Gastrocnemius medialis (tissue), 4 donors: ENCODE measurements at regions not wholly inside any gene's neighbourhood (a gene's known extent, or its start where the extent isn't known, plus 50 kb on each side); places are given as distances from the start of the nearest gene placed in this dataset.
"Not testable (repeated sequence)": the region's sequence is repeated elsewhere in the genome, so short reads cannot be mapped to it uniquely, and the experiment has no call there.

Source experiments
- ATAC-seq, 2 donors: fragments of 150-250 bp; one replicate each; pipeline ENCODE4 v1.9.1; 2016
- DNase-seq, 2 donors: peaks; one replicate each; pipeline ENCODE4 v3.0.0-alpha.2; 2019
- H3K27ac ChIP-seq, 4 donors: fragments of 200-600 bp; sonication (generic); 1 replicate in 1 of 4; 2 replicates in 3 of 4; pipeline ENCODE4 v1.5.1; 2016 to 2018; ENCODE audit warnings: mild to moderate bottlenecking in 2 of 4, moderate library complexity in 1 of 4
- H3K27me3 ChIP-seq, 3 donors: fragments of 200-600 bp; sonication (generic) in 2 of 3; 1 replicate in 1 of 3; 2 replicates in 2 of 3; pipeline versions ENCODE4 v1.5.1 to v1.6.0; 2016 to 2019; ENCODE audit warnings: mild to moderate bottlenecking in 1 of 3, moderate library complexity in 1 of 3
- H3K36me3 ChIP-seq, 2 donors: fragments of 200-600 bp; sonication (generic) in 1 of 2; one replicate each; pipeline ENCODE4 v1.5.1; 2017 to 2018
- H3K4me1 ChIP-seq, 2 donors: fragments of 200-600 bp; sonication (generic) in 1 of 2; one replicate each; pipeline ENCODE4 v1.5.1; 2016 to 2017; ENCODE audit warnings: mild to moderate bottlenecking in 2 of 2
- H3K4me3 ChIP-seq, 4 donors: fragments of 200-600 bp; sonication (generic) in 3 of 4; 1 replicate in 1 of 4; 2 replicates in 3 of 4; pipeline ENCODE4 v1.5.1; 2016 to 2019; ENCODE audit warnings: mild to moderate bottlenecking in 2 of 4
- H3K9me3 ChIP-seq, 3 donors: fragments of 200-600 bp; sonication (generic) in 2 of 3; 1 replicate in 1 of 3; 2 replicates in 2 of 3; pipeline ENCODE4 v1.5.1; 2016 to 2019
- POLR2A ChIP-seq, 2 donors: fragments of 450-650 bp; IDR thresholded peaks; one replicate each; pipeline ENCODE4 v1.6.1; 2017; ENCODE audit warnings: antibody characterized with exemption in 2 of 2, mild to moderate bottlenecking in 2 of 2, moderate library complexity in 2 of 2
- in situ Hi-C, 4 donors: fragments of 200-750 bp; cut with MboI; loops; one replicate each; pipeline versions ENCODE4 v1.15.0 to v1.8.0; 2017; ENCODE audit warnings: low sequenced_read_pairs in 4 of 4
- intact Hi-C: fragments of 100-400 bp; cut with DNase I; formaldehyde crosslinking; loops from one replicate; pipeline ENCODE4 v1.15.1; 2023; ENCODE audit warnings: low total_unique reads
- TF ChIP-seq, protein P1 (sequence below), 5 experiments: fragments of 450-650 bp in 3 of 5; fragments of 200-600 bp in 2 of 5; sonication (generic) in 2 of 5; IDR thresholded peaks in 4 of 5; conservative IDR thresholded peaks in 1 of 5; 1 replicate in 4 of 5; 2 replicates in 1 of 5; pipeline ENCODE4 v1.5.1; 2016 to 2019; ENCODE audit warnings: antibody characterized with exemption in 5 of 5, mild to moderate bottlenecking in 3 of 5, moderate library complexity in 3 of 5

DNA sequence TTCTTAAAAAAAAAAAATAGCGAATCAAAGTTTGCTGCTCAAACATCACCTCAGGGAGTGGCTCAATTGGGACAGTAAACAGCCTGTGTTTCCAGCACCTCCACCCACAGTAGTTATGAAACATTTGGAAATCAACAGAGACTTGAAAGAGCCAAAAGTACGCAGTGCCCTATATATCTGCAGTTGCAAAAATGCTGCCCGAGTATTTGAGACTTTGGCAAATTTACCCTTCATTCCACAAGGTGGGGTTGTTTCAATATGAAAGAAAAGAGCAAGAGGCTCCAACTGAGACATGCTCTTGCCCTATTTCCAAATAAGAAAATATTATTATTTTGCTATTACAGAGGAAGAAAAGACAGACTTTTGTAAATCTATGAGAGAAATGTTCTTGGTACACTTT is 851.1 kb upstream of the RAG2 start:
- H3K4me3 ChIP-seq: no peak overlapping the region
- in situ Hi-C loops (no loop called here), intact Hi-C loops (no loop called here)
- H3K27ac ChIP-seq: no peak overlapping the region
- H3K4me1 ChIP-seq: no peaks in the 10 kb centered on the region
- no peak for TF ChIP-seq POLR2A (IDR thresholded peaks at IDR 0.05)
- TF ChIP-seq, protein P1, sequence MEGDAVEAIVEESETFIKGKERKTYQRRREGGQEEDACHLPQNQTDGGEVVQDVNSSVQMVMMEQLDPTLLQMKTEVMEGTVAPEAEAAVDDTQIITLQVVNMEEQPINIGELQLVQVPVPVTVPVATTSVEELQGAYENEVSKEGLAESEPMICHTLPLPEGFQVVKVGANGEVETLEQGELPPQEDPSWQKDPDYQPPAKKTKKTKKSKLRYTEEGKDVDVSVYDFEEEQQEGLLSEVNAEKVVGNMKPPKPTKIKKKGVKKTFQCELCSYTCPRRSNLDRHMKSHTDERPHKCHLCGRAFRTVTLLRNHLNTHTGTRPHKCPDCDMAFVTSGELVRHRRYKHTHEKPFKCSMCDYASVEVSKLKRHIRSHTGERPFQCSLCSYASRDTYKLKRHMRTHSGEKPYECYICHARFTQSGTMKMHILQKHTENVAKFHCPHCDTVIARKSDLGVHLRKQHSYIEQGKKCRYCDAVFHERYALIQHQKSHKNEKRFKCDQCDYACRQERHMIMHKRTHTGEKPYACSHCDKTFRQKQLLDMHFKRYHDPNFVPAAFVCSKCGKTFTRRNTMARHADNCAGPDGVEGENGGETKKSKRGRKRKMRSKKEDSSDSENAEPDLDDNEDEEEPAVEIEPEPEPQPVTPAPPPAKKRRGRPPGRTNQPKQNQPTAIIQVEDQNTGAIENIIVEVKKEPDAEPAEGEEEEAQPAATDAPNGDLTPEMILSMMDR (IDR thresholded peaks at IDR 0.05 in 4 of 5, conservative IDR thresholded peaks at IDR 0.05 in 1 of 5): no peak
- ATAC-seq: peak; percentile 54 to 73
- DNase-seq: peak in 1 of 2 donors; percentile 30
- no peaks in the 10 kb centered on the region for H3K36me3 ChIP-seq
- H3K27me3 ChIP-seq: no peaks in the 10 kb centered on the region
- H3K9me3 ChIP-seq: no peaks in the 10 kb centered on the region

DNA sequence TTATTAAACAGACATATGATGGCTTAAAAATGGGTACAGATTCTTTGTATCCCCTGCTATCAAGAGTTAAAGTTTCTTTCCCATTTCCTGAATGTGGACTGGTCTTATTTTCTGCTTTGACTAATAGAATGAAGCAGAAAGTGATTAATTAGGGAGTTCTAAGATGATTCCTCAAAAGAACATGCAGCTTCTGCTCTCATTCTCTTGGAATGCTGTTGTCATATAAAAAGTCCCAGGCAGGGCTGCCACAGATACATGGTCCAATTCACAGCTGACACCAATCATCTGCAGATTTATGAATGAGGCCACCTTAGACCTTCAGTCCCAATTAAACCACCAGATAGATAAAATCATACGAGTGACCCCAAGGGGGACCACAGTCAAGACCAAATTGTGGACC is 844.5 kb upstream of the RAG2 start:
- intact Hi-C loops: no loop called here
- ATAC-seq (no peak), DNase-seq (no peak)
- H3K36me3 ChIP-seq: no peaks in the 10 kb centered on the region
- no peak overlapping the region for H3K4me3 ChIP-seq
- H3K4me1 ChIP-seq: no peaks in the 10 kb centered on the region
- in situ Hi-C loops: no loop called here
- no peaks in the 10 kb centered on the region for H3K27me3 ChIP-seq
- TF ChIP-seq, protein P1 (IDR thresholded peaks at IDR 0.05 in 4 of 5, conservative IDR thresholded peaks at IDR 0.05 in 1 of 5): no peak
- no peak for TF ChIP-seq POLR2A (IDR thresholded peaks at IDR 0.05)
- no peaks in the 10 kb centered on the region for H3K9me3 ChIP-seq
- H3K27ac ChIP-seq: no peak overlapping the region

DNA sequence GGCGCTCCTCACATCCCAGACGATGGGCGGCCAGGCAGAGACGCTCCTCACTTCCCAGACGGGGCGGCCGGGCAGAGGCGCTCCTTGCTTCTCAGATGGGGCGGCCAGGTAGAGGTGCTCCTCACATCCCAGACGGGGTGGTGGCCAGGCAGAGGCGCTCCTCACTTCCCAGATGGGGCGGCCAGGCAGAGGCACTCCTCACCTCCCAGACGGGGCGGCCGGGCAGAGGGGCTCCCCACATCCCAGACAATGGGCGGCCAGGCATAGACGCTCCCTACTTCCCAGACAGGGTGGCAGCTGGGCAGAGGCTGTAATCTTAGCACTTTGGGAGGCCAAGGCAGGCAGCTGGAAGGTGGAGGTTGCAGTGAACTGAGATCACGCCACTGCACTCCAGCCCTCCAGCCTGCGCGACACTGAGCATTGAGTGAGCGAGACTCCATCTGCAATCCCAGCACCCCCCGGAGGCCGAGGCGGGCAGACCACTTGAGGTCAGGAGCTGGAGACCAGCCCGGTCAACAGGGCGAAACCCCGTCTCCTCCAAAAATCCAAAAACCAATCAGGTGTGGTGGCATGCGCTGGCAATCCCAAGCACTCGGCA is 833.7 kb upstream of the RAG2 start:
- intact Hi-C loops, in situ Hi-C loops, H3K4me3 ChIP-seq, H3K9me3 ChIP-seq, H3K36me3 ChIP-seq, ATAC-seq, H3K27ac ChIP-seq, DNase-seq, H3K27me3 ChIP-seq, H3K4me1 ChIP-seq: not testable (repeated sequence)

DNA sequence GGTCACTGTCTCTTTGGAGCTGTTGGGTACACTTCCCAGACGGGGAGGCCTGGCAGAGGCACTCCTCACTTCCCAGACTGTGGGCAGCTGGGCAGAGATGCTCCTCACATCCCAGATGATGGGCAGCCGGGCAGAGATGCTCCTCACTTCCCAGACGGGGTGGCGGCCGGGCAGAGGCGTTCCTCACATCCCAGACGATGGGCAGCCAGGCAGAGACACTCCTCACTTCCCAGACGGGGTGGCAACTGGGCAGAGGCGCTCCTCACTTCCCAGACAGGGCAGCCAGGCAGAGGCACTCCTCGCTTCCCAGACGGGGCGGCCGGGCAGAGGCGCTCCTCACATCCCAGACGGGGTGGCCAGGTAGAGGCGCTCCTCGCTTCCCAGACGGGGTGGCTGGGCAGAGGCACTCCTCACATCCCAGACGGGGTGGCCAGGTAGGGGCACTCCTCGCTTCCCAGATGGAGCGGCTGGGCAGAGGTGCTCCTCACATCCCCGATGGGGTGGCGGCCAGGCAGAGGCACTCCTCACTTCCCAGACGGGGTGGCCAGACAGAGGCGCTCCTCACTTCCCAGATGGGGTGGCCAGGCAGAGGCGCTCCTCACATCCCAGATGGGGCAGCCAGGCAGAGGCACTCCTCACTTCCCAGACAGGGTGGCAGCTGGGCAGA is 833.1 kb upstream of the RAG2 start:
- H3K4me1 ChIP-seq, H3K36me3 ChIP-seq, ATAC-seq, H3K9me3 ChIP-seq, H3K4me3 ChIP-seq, H3K27ac ChIP-seq, intact Hi-C loops, H3K27me3 ChIP-seq, DNase-seq, in situ Hi-C loops: not testable (repeated sequence)

DNA sequence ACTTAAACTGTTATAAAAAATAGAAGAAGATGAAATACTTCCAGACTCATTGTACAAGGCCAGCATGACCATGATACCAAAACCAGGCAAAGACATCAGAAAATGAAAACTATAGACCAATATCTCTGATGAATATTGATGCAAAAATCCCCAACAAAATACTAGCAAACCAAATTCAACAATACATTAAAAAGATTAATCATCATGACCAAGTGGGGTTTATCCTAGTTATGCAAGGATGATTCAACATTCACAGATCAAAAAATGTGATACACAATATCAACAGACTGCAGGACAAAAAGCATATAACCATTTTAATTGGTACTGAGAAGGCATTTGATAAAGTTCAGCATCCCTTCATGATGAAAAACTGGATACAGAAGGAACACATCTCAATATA is 824.5 kb upstream of the RAG2 start:
- Histone ChIP-seq H3K36me3 (no peaks in the 10 kb centered on the region), H3K4me3 (no peak overlapping the region), H3K9me3 (no peaks in the 10 kb centered on the region), H3K27me3 (no peaks in the 10 kb centered on the region), H3K4me1 (no peaks in the 10 kb centered on the region), H3K27ac (no peak overlapping the region)
- no peak for TF ChIP-seq POLR2A (IDR thresholded peaks at IDR 0.05)
- TF ChIP-seq, protein P1 (IDR thresholded peaks at IDR 0.05 in 4 of 5, conservative IDR thresholded peaks at IDR 0.05 in 1 of 5): no peak
- ATAC-seq (no peak), DNase-seq (no peak)
- intact Hi-C loops: no loop called here
- in situ Hi-C loops: loop anchor here in 1 of 4 donors (25.0 kb wide), 1 partner anchor 110 kb away; no protein-coding TSS in a partner anchor
